HG03378 (cell line): ENCODE measurements at regions not wholly inside any gene's neighbourhood (a gene's known extent, or its start where the extent isn't known, plus 50 kb on each side); places are given as distances from the start of the nearest gene placed in this dataset.
"Not testable (repeated sequence)": the region's sequence is repeated elsewhere in the genome, so short reads cannot be mapped to it uniquely, and the experiment has no call there.

Experiments
- ATAC-seq: cut with Tn5 transposase; IDR thresholded peaks from one replicate; pipeline ENCODE4 v1.9.1; 2021; ENCODE audit warnings: mild to moderate bottlenecking, moderate library complexity; ENCODE audit not compliant: unreplicated experiment

GRCh38 chrX:43211570-43211969, 433.6 kb upstream of the PPP1R2C start:
- ATAC-seq = no peak

DNA sequence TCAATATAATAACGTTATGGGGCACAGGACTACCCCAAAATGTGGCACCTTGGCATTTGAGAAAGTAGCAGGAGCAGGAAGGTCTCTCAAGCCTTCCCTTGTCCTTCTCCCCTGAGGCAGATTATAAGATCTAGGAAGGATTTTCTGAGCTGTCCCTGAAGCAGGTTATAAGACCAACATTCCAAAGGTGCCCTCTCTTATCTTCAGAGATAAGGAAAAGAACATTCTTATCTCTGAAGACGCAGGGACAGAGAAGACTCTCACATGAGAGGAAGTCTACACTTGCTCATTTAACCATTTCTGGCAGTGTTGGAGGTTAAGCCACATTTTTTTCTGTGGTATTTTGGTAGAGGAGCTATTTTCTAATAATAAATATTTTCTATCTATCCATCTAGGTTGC, 437.9 kb upstream of the MAOA start:
- no peak for ATAC-seq

DNA sequence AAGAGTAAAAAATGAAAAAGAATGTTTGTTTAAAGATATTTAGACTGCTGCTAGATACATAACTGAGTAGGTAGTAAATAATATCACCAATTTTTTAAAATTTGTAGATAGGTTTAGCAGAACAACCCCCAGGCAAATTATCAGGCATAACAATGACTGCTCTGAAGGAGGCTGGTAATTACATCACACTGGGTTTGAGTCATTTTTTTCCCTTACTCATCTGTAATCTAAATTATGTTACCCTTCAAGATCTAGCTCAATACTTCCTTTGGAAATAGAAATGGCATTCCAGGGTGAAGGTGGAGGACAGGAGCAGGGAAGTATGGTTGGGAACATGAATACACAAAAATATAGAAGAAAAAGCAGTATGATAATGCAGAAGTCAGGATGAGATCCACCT, 431.6 kb upstream of the MAOA start:
- ATAC-seq = no peak

DNA sequence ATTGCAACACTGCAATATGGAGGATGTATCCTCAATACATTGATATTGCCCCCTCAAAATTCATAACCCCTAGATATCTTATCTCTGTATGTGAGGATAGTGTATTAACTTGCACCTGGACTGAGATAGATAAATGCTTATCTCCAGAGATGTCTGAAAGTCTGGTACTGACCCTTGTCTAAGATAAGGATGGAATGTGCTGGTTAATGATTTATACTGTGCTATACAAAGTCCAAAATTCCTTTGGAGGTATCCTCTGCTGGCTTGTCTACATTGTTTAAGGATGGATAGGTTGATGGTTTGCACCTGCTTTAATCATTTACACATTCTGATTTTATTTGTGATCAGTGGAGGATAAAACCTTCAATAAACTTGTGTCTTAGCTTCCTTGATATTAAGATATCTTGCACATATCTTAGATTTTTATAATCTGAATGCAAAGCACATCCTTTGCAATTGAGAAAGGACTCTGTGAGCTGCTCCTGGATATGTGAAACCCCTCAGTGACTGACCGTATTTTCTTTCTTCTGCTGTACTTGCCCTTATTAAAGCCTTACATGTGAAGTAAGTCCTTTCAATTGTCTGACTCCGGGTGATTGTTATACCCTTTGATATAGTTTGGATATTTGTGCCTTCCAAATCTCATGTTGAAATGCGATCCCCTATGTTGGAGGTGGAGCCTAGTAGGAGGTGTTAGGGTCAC, 430.3 kb upstream of the MAOA start:
- ATAC-seq = no peak

DNA sequence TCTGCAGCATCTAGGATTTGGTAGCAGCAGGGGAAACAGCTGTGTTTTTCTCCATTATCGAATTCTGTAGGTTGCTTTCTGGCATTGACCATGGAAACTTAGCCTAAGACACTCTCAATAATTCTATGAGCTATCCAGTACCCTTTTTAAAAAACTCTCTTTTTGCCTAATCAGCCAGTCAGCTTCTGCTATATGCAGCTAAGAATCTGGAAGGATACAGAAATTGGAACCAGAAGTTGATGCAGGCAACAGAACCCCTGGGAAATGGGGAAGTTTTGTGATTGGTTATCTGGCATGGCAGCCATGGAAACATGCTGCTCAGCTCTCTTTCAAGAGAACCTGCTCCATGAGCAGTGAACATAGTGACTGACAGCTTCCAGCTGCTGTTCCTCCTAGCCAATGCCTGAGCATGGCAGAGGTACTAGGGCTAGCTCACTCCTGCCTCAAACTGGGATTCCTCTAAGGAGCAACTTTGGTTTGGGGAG, 417.6 kb upstream of the MAOA start:
- ATAC-seq = no peak

DNA sequence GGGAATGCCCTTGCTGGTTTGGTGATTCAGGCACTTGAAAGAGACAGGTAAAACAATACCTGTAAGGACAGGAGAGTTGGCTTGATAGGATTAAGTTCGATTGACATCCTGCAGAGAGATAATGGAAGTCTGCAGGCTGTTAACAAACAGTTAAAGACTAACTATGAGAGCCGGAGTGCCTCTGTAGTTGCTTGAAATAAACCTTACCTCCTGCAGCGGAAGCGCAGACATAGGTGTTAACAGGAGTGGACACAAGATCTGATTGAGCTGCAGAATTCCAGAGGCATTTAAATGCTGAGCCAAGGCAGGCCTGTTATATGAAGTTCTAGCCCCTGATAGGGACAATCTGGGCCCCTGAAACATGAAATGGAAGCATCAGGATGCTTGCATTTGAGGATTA, 416.7 kb upstream of the MAOA start:
- ATAC-seq = no peak

- no peak for ATAC-seq
Measured at GRCh38 chrX:43255596-43255995, 400.5 kb upstream of the MAOA start.

- ATAC-seq = no peak
Measured at GRCh38 chrX:43266487-43266886, 389.6 kb upstream of the MAOA start.

- no peak for ATAC-seq
Measured at GRCh38 chrX:43267652-43268051, 388.4 kb upstream of the MAOA start.

GRCh38 chrX:43269201-43269600, 386.9 kb upstream of the MAOA start:
- ATAC-seq = no peak

DNA sequence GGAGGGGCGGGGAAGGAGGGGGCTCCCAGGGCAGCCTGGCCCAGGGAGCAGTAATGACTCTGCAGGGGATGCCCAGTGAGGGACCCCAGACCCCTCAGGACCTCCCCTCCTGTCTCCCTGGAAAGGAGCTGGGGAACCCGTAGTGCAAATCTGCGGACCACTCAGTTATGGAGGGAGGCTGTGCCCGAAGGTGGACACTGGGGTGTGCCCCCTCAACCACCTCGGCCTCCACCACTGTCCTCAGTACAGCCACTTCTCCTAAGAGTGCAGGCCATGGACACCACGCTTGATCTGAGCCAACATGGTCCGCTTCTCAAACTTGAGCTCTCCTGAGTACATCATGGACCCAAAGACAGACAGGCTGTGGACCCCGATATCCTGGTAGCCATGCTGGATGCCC, 378.2 kb upstream of the MAOA start:
- no peak for ATAC-seq

GRCh38 chrX:43278440-43278839, 377.7 kb upstream of the MAOA start:
- ATAC-seq = no peak

DNA sequence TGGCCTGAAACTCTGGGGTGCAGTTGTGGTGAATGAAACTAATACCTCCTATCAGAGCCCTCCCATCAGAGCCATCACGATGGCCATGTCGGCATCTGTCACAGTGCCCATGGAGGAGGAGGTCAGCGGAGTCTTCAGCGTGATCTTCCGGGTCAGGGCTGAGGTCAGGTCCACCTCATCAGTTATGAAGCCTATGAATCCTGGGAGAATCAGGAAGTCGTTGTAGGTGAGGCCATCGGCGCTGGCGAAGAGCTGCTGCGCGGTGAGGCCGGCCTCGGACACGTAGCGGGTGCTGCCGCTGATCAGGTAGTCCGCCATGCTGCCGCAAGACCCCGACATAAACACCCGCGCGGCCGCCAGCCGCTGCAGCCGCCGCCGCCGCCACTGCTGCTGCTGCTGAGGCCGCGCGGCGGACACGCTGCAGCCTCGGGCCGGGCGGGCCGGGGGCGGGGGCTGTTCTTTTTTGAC, 376.7 kb upstream of the MAOA start:
- no peak for ATAC-seq

GRCh38 chrX:43283187-43283586, 372.9 kb upstream of the MAOA start:
- ATAC-seq = no peak

DNA sequence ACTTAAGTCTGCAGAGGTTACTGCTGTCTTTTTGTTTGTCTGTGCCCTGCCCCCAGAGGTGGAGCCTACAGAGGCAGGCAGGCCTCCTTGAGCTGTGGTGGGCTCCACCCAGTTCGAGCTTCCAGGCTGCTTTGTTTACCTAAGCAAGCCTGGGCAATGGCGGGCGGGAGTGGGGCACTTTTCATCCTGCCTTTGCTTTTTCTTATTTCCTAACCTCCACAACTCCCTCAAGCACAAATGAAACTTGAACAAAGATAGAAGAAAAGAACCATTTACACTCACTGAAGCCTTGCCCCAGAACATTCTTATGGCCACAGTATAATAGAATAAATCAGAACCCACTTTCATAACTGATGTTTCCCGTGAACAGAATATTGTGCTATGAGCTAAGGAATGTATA, 344.5 kb upstream of the MAOA start:
- ATAC-seq = not testable (repeated sequence)

GRCh38 chrX:43313035-43313434, 343.1 kb upstream of the MAOA start:
- ATAC-seq = no peak

DNA sequence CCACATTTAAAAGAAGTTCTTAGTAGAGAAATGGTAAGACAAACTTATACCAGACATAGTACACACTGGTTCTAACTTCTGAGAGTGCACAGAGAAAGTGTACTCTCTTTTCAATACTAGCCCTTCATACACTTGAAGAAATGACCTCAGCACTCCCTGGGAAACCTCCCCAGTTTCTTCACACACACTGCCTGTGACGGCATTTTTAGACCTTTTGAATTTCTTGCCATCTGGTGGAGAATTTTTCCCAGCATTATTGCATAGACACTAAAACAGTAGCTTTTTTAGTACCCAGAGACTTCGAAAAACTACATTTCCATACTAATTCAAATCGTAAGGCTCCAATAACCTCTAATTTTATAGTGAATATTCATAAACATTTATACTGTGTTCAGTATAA, 341.6 kb upstream of the MAOA start:
- no peak for ATAC-seq

GRCh38 chrX:43315622-43316021, 340.5 kb upstream of the MAOA start:
- no peak for ATAC-seq

- no peak for ATAC-seq
Measured at GRCh38 chrX:43316146-43316545, 340.0 kb upstream of the MAOA start.

DNA sequence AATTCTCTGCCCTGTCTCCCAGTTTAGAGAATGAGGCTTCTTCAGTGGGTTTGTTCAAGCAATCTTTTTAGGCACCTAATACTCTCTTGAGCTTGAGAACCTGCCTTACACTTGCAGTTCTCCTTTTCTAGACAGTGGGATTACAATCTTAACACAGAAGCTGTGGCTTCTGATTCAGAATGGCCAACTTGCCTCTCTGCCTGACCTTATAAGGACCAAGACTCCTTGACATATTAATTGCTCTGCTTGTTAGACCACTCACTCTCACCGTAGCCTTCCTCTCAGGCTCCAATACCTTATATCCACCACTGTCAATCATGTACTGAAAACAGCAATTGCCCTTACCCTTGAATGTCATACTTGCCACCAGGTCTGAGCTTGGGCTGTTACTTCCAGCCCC, 338.7 kb upstream of the MAOA start:
- no peak for ATAC-seq

DNA sequence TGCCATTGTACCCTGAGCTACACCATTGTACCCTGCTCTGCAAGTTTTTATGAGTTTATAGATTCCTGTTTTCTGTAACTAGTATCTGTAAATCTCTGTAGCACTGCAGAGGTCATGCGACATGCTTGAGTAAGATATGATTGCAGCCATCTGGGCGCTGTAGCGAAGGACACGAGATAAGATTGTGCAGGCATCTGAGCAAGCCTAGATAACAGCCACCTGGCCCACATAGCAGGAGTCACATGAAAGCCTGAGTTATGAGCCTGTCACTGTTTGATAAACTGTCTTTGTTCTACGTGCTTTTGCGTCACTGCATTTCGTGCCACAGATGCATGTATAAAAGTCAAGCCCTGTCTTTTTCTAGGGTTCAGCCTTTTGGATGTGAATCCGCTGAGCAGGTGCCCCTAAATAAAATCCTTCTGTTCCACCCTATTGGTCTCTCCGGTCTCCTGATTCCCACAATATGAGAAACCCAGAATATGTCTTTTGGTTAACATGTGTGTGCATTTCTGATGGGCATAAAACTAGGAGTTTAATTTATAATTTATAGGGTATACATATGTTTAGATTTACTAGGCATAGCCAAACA, 327.6 kb upstream of the MAOA start:
- no peak for ATAC-seq

GRCh38 chrX:43333543-43333942, 322.6 kb upstream of the MAOA start:
- ATAC-seq = no peak

DNA sequence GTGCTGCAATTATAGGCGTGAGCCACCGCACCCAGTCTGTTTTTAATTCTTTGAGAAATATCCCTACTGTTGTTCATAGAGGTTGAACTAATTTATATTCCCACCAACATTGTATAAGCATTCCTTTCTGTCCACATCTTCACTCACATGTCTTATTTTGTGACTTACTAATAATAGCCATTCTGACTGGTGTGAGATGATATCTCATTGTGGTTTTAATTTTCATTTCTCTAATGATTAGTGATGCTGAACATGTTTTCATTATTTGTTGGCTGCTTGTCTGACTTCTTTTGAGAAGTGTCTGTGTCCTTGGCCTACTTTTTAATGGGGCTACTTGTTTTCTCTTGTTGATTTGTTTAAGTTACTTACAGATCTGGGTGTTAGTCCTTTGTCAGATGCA, 310.9 kb upstream of the MAOA start:
- no peak for ATAC-seq
